Right atrium auricular region (tissue), 2 donors: ENCODE measurements at regions not wholly inside any gene's neighbourhood (a gene's known extent, or its start where the extent isn't known, plus 50 kb on each side); places are given as distances from the start of the nearest gene placed in this dataset.

Experiments used
- DNase-seq: peaks from one replicate; pipeline ENCODE4 v3.0.0-alpha.2; 2019; ENCODE audit warnings: low spot score
- H3K27ac ChIP-seq, 2 donors: fragments of 200-600 bp; sonication (generic); 1 replicate in 1 of 2; 2 replicates in 1 of 2; pipeline ENCODE4 v1.5.1; 2016 to 2019
- H3K27me3 ChIP-seq, 2 donors: fragments of 200-600 bp; sonication (generic); one replicate each; pipeline versions ENCODE4 v1.5.1 to v1.6.0; 2017 to 2019
- H3K36me3 ChIP-seq: fragments of 200-600 bp; sonication (generic); one replicate; pipeline ENCODE4 v1.5.1; 2016
- H3K4me1 ChIP-seq, 2 donors: fragments of 200-600 bp; sonication (generic); one replicate each; pipeline versions ENCODE4 v1.5.1 to v1.6.0; 2017 to 2019
- H3K4me3 ChIP-seq, 2 donors: fragments of 200-600 bp; sonication (generic); 1 replicate in 1 of 2; 2 replicates in 1 of 2; pipeline ENCODE4 v1.5.1; 2017 to 2019; ENCODE audit warnings: mild to moderate bottlenecking in 1 of 2, moderate library complexity in 1 of 2
- H3K9me3 ChIP-seq, 2 donors: fragments of 200-600 bp; sonication (generic); one replicate each; pipeline ENCODE4 v1.5.1; 2019
- TF ChIP-seq, protein P1 (sequence below), 2 donors: fragments of 200-600 bp; sonication (generic); IDR thresholded peaks; one replicate each; pipeline ENCODE4 v1.5.1; 2019; ENCODE audit warnings: antibody characterized with exemption in 2 of 2

DNA sequence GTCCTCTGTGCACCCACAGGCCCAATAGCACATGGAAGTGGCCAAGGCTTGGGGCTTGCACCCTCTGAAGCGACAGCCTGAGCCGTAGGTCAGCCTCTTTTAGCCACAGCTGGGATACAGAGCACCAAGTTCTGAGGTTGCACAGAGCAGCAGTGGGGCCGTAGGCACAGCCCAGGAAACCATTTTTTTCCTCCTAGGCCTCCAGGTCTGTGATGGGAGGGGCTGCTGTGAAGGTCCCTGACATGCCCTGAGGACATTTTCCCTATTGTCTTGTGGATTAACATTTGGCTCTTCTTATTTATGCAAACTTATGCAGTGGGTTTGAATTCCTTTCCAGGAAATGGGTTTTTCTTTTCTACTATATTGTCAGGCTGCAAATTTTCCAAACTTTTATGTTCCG, 878.7 kb upstream of the MAN1A1 start:
- DNase-seq: no peak
- Histone ChIP-seq H3K27me3 (no peaks in the 10 kb centered on the region), H3K4me3 (no peak overlapping the region), H3K27ac (no peak overlapping the region), H3K36me3 (no peaks in the 10 kb centered on the region), H3K4me1 (no peaks in the 10 kb centered on the region), H3K9me3 (peaks cover 0 to 3% of the 10 kb centered on the region in 2 donors)
- TF ChIP-seq, protein P1, sequence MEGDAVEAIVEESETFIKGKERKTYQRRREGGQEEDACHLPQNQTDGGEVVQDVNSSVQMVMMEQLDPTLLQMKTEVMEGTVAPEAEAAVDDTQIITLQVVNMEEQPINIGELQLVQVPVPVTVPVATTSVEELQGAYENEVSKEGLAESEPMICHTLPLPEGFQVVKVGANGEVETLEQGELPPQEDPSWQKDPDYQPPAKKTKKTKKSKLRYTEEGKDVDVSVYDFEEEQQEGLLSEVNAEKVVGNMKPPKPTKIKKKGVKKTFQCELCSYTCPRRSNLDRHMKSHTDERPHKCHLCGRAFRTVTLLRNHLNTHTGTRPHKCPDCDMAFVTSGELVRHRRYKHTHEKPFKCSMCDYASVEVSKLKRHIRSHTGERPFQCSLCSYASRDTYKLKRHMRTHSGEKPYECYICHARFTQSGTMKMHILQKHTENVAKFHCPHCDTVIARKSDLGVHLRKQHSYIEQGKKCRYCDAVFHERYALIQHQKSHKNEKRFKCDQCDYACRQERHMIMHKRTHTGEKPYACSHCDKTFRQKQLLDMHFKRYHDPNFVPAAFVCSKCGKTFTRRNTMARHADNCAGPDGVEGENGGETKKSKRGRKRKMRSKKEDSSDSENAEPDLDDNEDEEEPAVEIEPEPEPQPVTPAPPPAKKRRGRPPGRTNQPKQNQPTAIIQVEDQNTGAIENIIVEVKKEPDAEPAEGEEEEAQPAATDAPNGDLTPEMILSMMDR (IDR thresholded peaks at IDR 0.05): no peak

DNA sequence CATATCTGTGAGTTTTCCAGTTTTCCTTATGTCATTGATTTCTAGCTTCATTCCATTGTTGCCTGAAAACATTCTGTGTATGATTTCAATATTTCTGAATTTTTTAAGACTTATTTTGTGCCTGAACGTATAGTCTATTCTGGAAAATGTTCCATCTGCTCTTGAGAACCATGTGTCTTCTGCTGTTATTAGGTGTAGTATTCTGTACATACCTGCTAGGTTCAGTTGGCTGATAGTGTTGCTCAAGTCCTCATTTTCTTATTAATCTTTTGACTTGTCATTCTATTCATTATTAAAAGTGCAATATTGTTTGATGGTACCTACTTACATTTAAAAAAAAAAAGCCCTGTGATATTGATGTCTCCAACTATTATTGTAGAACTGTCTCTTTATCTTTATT, 869.8 kb upstream of the MAN1A1 start:
- Histone ChIP-seq H3K9me3 (no peaks in the 10 kb centered on the region), H3K27me3 (no peaks in the 10 kb centered on the region), H3K4me3 (no peak overlapping the region), H3K27ac (no peak overlapping the region), H3K4me1 (no peaks in the 10 kb centered on the region), H3K36me3 (no peaks in the 10 kb centered on the region)
- TF ChIP-seq, protein P1 (IDR thresholded peaks at IDR 0.05): no peak
- no peak for DNase-seq

DNA sequence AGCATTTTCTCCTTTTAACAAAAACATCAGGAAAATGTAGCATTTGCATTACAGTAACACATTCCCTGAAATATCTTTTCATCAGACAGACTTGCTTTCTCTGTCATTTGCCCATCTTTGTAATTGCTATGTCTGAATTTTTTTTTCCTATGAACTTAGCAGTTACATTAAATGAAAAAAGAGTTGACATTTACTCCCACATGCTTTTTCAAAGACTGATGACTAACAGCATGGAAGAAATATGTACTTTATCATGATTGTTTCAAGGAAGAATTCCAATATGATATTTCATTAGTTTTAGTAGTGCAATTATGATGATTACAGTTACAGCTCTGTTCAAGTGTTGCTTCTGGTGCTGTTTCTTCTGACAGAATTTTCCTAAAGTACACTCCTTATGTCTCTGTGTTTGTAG, 864.5 kb upstream of the MAN1A1 start:
- Histone ChIP-seq H3K27ac (no peak overlapping the region), H3K4me3 (no peak overlapping the region), H3K36me3 (no peaks in the 10 kb centered on the region), H3K4me1 (no peaks in the 10 kb centered on the region), H3K27me3 (no peaks in the 10 kb centered on the region), H3K9me3 (peaks cover 0 to 4% of the 10 kb centered on the region in 2 donors)
- TF ChIP-seq, protein P1 (IDR thresholded peaks at IDR 0.05): no peak
- no peak for DNase-seq

DNA sequence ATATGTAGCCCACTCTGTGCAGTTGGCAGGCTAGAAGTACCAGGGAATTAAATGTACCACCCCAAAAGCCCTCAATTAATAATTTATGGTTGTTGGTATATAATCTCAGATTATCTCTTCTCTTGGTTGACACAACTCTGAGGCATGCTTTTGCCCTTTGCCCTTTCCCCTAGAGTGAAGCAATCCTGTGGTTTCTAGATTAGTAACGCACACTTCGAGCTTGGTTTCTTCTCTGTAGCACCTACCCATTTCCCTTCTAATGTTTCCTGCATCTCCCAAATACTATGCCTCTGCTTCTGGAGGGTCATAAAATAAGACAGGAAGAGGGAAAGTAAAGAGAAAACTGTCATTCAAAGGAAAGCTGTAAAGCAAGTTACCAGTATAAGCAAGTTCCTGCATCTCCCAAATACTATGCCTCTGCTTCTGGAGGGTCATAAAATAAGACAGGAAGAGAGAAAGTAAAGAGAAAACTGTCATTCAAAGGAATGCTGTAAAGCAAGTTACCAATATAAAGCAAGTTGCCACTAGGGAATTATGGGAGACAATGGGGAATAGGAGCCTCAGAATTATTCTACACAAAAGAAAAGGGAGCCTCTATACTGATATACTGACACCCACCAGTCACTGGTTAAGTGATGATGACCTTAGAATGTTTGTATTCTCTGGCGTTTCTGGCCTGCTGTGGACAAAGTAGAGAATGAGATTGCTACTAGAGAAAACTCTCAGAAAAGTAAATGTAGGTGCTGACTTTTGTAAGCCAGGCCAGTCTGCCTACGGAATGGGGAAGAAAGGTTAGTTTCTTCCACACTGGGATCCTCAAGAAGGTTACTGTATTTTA, 862.6 kb upstream of the MAN1A1 start:
- no peaks in the 10 kb centered on the region for H3K4me1 ChIP-seq
- H3K4me3 ChIP-seq: no peak overlapping the region
- DNase-seq: no peak

DNA sequence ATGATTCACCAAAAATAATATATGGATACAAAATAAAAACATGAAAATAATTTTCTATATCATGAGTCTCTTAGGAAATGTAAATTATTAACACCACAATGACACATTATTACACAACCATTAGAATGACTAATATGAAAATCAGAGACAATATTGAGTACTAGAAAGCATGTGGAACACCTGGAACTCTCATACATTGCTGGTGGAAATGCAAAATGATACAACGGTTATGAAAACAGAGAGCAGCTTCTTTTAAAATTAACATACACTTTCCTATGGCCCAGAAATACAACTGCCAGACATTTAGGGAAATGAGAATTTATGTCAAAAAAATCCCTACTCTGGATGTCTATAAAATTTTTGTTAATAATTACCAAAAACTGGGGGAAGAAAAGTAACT, 853.3 kb upstream of the MAN1A1 start:
- Histone ChIP-seq H3K4me3 (no peak overlapping the region), H3K27me3 (no peaks in the 10 kb centered on the region), H3K27ac (no peak overlapping the region), H3K36me3 (no peaks in the 10 kb centered on the region), H3K9me3 (no peaks in the 10 kb centered on the region), H3K4me1 (no peaks in the 10 kb centered on the region)
- TF ChIP-seq, protein P1 (IDR thresholded peaks at IDR 0.05): no peak
- no peak for DNase-seq

More for the DNA sequence above, 862.6 kb upstream of the MAN1A1 start:
- TF ChIP-seq, protein P1 (IDR thresholded peaks at IDR 0.05): no peak
- Histone ChIP-seq H3K36me3 (no peaks in the 10 kb centered on the region), H3K27me3 (no peaks in the 10 kb centered on the region), H3K27ac (no peak overlapping the region), H3K9me3 (peaks cover 0 to 4% of the 10 kb centered on the region in 2 donors)

GRCh38 chr6:120200853-120201252, 851.3 kb upstream of the MAN1A1 start:
- H3K4me1 ChIP-seq: no peaks in the 10 kb centered on the region
- no peak overlapping the region for H3K27ac ChIP-seq
- no peaks in the 10 kb centered on the region for H3K9me3 ChIP-seq
- DNase-seq: no peak
- H3K36me3 ChIP-seq: no peaks in the 10 kb centered on the region
- H3K4me3 ChIP-seq: no peak overlapping the region
- TF ChIP-seq, protein P1 (IDR thresholded peaks at IDR 0.05): no peak
- no peaks in the 10 kb centered on the region for H3K27me3 ChIP-seq
